Esophagus muscularis mucosa (tissue), 4 donors: ENCODE measurements at regions not wholly inside any gene's neighbourhood (a gene's known extent, or its start where the extent isn't known, plus 50 kb on each side); places are given as distances from the start of the nearest gene placed in this dataset.

Experiments used
- DNase-seq: peaks from one replicate; pipeline ENCODE4 v3.0.0-alpha.2; 2017; ENCODE audit errors: extremely low spot score
- H3K27ac ChIP-seq, 4 donors: fragments of 200-600 bp; sonication (generic); replicated peaks in 1 of 4; 1 replicate in 3 of 4; 2 replicates in 1 of 4; pipeline ENCODE4 v1.5.1; 2016 to 2019; ENCODE audit warnings: mild to moderate bottlenecking in 1 of 4
- H3K27me3 ChIP-seq, 4 donors: fragments of 200-600 bp; sonication (generic); one replicate each; pipeline versions ENCODE4 v1.5.1 to v1.6.0; 2016 to 2019
- H3K36me3 ChIP-seq, 4 donors: fragments of 200-600 bp; sonication (generic); one replicate each; pipeline ENCODE4 v1.5.1; 2016 to 2019
- H3K4me1 ChIP-seq, 4 donors: fragments of 200-600 bp; sonication (generic); one replicate each; pipeline ENCODE4 v1.5.1; 2016 to 2019
- H3K4me3 ChIP-seq, 4 donors: fragments of 200-600 bp; sonication (generic); 1 replicate in 2 of 4; 2 replicates in 2 of 4; pipeline ENCODE4 v1.5.1; 2016 to 2019; ENCODE audit warnings: mild to moderate bottlenecking in 4 of 4, moderate library complexity in 1 of 4
- H3K9me3 ChIP-seq, 4 donors: fragments of 200-600 bp; sonication (generic); 1 replicate in 3 of 4; 2 replicates in 1 of 4; pipeline ENCODE4 v1.5.1; 2016 to 2019
- EP300 ChIP-seq: sonication (generic); formaldehyde crosslinking; IDR thresholded peaks from one replicate; pipeline ENCODE4 v1.6.1; 2017; ENCODE audit warnings: antibody characterized with exemption
- POLR2A ChIP-seq: fragments of 450-650 bp; IDR thresholded peaks from one replicate; pipeline ENCODE4 v1.6.1; 2017; ENCODE audit warnings: antibody characterized with exemption, moderate library complexity, mild to moderate bottlenecking, low read depth
- POLR2AphosphoS5 ChIP-seq, 2 donors: sonication (generic); formaldehyde crosslinking; IDR thresholded peaks; one replicate each; pipeline ENCODE4 v1.6.1; 2017; ENCODE audit warnings: antibody characterized with exemption in 2 of 2
- WGBS: methylation state at CpG from one replicate; pipeline ENCODE4 v1.1.5; 2018; 5-methylcytosine and 5-hydroxymethylcytosine counted together
- intact Hi-C: fragments of 100-400 bp; cut with DNase I; formaldehyde crosslinking; loops from one replicate; pipeline ENCODE4 v1.15.1; 2023
- TF ChIP-seq, protein P1 (sequence below), 3 experiments: fragments of 200-600 bp in 2 of 3; fragments of 450-650 bp in 1 of 3; sonication (generic) in 2 of 3; IDR thresholded peaks; one replicate each; pipeline ENCODE4 v1.5.1; 2017 to 2019; ENCODE audit warnings: antibody characterized with exemption in 3 of 3, mild to moderate bottlenecking in 2 of 3, moderate library complexity in 1 of 3

DNA sequence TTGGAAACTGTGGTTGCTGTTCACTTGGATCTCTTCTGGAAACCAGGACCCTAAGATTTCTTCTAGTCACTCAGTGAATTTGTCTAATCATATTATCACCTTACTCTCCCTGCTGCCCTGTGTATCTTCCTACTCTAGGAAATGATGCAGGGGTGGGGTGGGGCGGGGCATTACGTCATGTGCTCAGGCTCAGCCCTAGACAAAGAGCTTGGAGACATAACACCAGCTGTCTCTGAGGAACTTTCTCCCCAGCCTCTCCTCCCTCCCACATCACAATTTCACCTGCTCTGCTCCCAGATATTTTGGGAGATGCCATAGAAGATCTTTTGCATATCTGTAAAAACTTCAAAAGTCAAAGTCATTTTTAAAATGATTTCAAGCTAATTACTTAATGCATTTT, 470.4 kb downstream of the ZSWIM6 start:
- no peaks in the 10 kb centered on the region for H3K36me3 ChIP-seq
- no peaks in the 10 kb centered on the region for H3K4me1 ChIP-seq
- 91% methylated on average over 2 of the region's 2 CpGs for WGBS
- no peaks in the 10 kb centered on the region for H3K9me3 ChIP-seq
- intact Hi-C loops = no loop called here
- TF ChIP-seq POLR2AphosphoS5 (IDR thresholded peaks at IDR 0.05) (no peak), EP300 (no peak), POLR2A (no peak)
- TF ChIP-seq, protein P1, sequence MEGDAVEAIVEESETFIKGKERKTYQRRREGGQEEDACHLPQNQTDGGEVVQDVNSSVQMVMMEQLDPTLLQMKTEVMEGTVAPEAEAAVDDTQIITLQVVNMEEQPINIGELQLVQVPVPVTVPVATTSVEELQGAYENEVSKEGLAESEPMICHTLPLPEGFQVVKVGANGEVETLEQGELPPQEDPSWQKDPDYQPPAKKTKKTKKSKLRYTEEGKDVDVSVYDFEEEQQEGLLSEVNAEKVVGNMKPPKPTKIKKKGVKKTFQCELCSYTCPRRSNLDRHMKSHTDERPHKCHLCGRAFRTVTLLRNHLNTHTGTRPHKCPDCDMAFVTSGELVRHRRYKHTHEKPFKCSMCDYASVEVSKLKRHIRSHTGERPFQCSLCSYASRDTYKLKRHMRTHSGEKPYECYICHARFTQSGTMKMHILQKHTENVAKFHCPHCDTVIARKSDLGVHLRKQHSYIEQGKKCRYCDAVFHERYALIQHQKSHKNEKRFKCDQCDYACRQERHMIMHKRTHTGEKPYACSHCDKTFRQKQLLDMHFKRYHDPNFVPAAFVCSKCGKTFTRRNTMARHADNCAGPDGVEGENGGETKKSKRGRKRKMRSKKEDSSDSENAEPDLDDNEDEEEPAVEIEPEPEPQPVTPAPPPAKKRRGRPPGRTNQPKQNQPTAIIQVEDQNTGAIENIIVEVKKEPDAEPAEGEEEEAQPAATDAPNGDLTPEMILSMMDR (IDR thresholded peaks at IDR 0.05) = no peak
- no peak overlapping the region for H3K27ac ChIP-seq
- H3K27me3 ChIP-seq = no peaks in the 10 kb centered on the region
- peak; percentile 45 for DNase-seq
- H3K4me3 ChIP-seq = no peak overlapping the region

DNA sequence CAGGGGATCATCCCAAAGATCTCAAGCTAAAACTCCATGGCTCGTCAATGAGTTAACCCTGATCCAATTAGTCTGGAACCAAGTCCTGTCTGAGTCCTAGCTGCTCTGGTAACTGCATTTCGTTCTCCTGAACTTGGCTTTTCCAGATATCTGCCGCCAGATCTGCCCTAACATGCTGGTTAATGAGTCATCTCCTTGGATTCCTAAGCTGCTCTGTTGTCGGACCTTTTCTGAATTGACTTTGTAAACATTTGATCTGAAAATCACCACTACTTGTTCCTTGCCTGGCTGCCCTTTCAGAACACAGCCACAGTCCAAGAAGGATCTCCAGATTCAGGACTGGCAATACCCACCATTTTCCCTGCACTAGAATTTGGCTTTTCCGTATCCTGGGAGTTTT, 473.0 kb downstream of the ZSWIM6 start:
- WGBS = 59% methylated on average over 5 of the region's 5 CpGs
- Histone ChIP-seq H3K4me3 (no peak overlapping the region), H3K27me3 (no peaks in the 10 kb centered on the region), H3K27ac (no peak overlapping the region), H3K4me1 (no peaks in the 10 kb centered on the region), H3K36me3 (no peaks in the 10 kb centered on the region), H3K9me3 (no peaks in the 10 kb centered on the region)
- intact Hi-C loops = no loop called here
- DNase-seq = peak; percentile 82
- no peak for TF ChIP-seq POLR2AphosphoS5 (IDR thresholded peaks at IDR 0.05)
- no peak for TF ChIP-seq EP300
- TF ChIP-seq POLR2A = no peak
- TF ChIP-seq, protein P1 (IDR thresholded peaks at IDR 0.05) = no peak

DNA sequence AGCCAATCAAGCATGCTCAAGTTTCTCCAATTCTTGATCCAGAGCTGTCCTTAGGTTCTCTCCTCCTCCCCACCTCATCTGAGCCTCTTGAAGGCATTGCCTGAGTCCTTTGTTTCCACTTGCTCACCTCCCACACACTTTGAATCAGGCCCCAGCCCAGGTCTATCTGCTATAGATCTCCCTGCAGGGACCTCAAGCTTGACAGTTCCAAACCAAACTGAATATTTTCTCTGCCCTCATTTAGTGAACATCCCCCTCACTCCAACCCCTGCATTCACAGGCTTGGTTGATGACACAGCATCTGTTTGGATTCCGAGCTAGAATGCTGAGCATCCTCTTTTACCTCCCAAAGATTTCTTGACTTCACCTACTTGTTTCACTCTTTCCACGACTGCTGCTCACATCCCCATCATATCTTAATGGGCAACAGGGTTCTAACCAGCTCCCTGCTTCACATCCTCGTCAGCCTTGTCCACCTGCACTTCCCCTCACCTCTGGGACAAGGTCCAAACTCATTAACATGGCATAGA, 474.5 kb downstream of the ZSWIM6 start:
- 83% methylated on average over 3 of the region's 3 CpGs for WGBS
- no peaks in the 10 kb centered on the region for H3K9me3 ChIP-seq
- H3K36me3 ChIP-seq = no peaks in the 10 kb centered on the region
- DNase-seq = peak; percentile 90
- H3K4me1 ChIP-seq = no peaks in the 10 kb centered on the region
- intact Hi-C loops = no loop called here
- no peak for TF ChIP-seq POLR2A
- TF ChIP-seq EP300 = no peak
- no peak for TF ChIP-seq POLR2AphosphoS5 (IDR thresholded peaks at IDR 0.05)
- H3K4me3 ChIP-seq = no peak overlapping the region
- no peak overlapping the region for H3K27ac ChIP-seq
- no peaks in the 10 kb centered on the region for H3K27me3 ChIP-seq

DNA sequence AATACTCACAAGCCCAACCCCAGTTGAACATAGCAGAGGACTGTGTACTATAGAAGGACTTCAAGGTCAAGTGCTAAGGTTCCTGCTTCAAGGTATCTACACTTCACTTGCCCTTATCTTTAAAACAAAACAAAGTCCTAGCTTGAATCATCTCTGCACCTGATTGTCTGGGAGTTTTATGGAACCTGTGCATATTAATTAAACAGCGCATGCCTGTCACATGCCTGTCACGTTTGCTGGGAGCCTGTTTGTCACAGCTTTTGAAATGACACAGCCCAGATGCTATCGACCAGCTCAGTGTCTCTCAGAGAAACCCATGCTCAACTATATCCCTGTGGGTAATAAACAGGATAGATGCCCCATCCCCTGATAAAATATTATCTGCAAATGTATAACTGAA, 476.0 kb downstream of the ZSWIM6 start:
- no peaks in the 10 kb centered on the region for H3K4me1 ChIP-seq
- WGBS = 91% methylated on average over 3 of the region's 3 CpGs
- no peak overlapping the region for H3K4me3 ChIP-seq
- no peaks in the 10 kb centered on the region for H3K27me3 ChIP-seq
- intact Hi-C loops = no loop called here
- peak; percentile 47 for DNase-seq
- no peaks in the 10 kb centered on the region for H3K36me3 ChIP-seq
- no peak overlapping the region for H3K27ac ChIP-seq
- TF ChIP-seq, protein P1 (IDR thresholded peaks at IDR 0.05) = no peak
- TF ChIP-seq EP300 (no peak), POLR2AphosphoS5 (IDR thresholded peaks at IDR 0.05) (no peak), POLR2A (no peak)
- H3K9me3 ChIP-seq = no peaks in the 10 kb centered on the region

DNA sequence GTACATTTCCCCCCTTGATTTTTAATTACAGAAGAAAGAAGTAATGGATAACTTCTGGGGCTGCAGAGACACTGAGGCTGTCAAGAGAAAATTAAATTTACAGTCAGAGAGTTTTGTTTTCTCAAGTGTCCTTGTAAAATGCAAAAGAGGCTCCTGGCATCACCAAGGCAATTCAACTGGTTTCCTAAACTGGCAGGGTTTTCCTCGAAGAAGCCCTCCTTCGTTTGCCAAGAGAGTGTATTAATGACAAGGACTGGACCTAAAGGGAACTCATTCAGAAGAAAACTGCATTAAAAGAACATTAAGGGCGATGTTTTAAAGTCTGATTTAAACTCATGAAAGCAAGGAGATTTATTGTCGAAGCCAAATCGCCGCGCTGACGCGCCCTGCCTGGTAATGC, 476.9 kb downstream of the ZSWIM6 start:
- no peak for DNase-seq
- Histone ChIP-seq H3K36me3 (no peaks in the 10 kb centered on the region), H3K27me3 (no peaks in the 10 kb centered on the region), H3K27ac (no peak overlapping the region), H3K4me3 (no peak overlapping the region), H3K4me1 (no peaks in the 10 kb centered on the region), H3K9me3 (no peaks in the 10 kb centered on the region)
- intact Hi-C loops = no loop called here
- TF ChIP-seq POLR2A = no peak
- TF ChIP-seq, protein P1 (IDR thresholded peaks at IDR 0.05) = no peak
- no peak for TF ChIP-seq POLR2AphosphoS5 (IDR thresholded peaks at IDR 0.05)
- no peak for TF ChIP-seq EP300
- WGBS = 94% methylated on average over 9 of the region's 9 CpGs
